NOMO-1 (cell line): ENCODE measurements at regions not wholly inside any gene's neighbourhood (a gene's known extent, or its start where the extent isn't known, plus 50 kb on each side); places are given as distances from the start of the nearest gene placed in this dataset.

Experiments used
- DNase-seq, 2 experiments: peaks; one replicate each; lab custom pipeline; 2025; ENCODE audit not compliant: unreplicated experiment in 2 of 2; lab: John Stamatoyannopoulos, UW

GRCh38 chr15:93302080-93302765 is 213.2 kb upstream of the RGMA start:
- DNase-seq = no peak

GRCh38 chr15:93300796-93301195 is 211.8 kb upstream of the RGMA start:
- no peak for DNase-seq

GRCh38 chr15:93299675-93300074 is 210.7 kb upstream of the RGMA start:
- DNase-seq = no peak

GRCh38 chr15:93298901-93299300 is 209.9 kb upstream of the RGMA start:
- DNase-seq = peak; percentile 17 to 44

GRCh38 chr15:93296759-93297500 is 207.9 kb upstream of the RGMA start:
- DNase-seq = no peak

GRCh38 chr15:93294896-93295295 is 205.9 kb upstream of the RGMA start:
- DNase-seq = no peak

- DNase-seq = no peak
Measured at GRCh38 chr15:93294066-93294465, 205.1 kb upstream of the RGMA start.

GRCh38 chr15:93291380-93291779 is 202.4 kb upstream of the RGMA start:
- no peak for DNase-seq

GRCh38 chr15:93290618-93290946 is 201.6 kb upstream of the RGMA start:
- no peak for DNase-seq

- no peak for DNase-seq
Measured at GRCh38 chr15:93289941-93290617, 201.1 kb upstream of the RGMA start.

- DNase-seq = no peak
Measured at GRCh38 chr15:93288728-93289294, 199.8 kb upstream of the RGMA start.

- DNase-seq = no peak
Measured at GRCh38 chr15:93286446-93286845, 197.4 kb upstream of the RGMA start.

GRCh38 chr15:93283854-93284253 is 194.8 kb upstream of the RGMA start:
- DNase-seq = no peak

- no peak for DNase-seq
Measured at GRCh38 chr15:93282808-93283207, 193.8 kb upstream of the RGMA start.

- no peak for DNase-seq
Measured at GRCh38 chr15:93278783-93279182, 189.8 kb upstream of the RGMA start.

- no peak for DNase-seq
Measured at GRCh38 chr15:93278006-93278405, 189.0 kb upstream of the RGMA start.

- no peak for DNase-seq
Measured at GRCh38 chr15:93274257-93274656, 185.2 kb upstream of the RGMA start.

- no peak for DNase-seq
Measured at GRCh38 chr15:93271871-93272270, 182.9 kb upstream of the RGMA start.

GRCh38 chr15:93270937-93271467 is 182.0 kb upstream of the RGMA start:
- DNase-seq = no peak

GRCh38 chr15:93268066-93268465 is 179.1 kb upstream of the RGMA start:
- DNase-seq = no peak

- no peak for DNase-seq
Measured at GRCh38 chr15:93266291-93266690, 177.3 kb upstream of the RGMA start.
